HEK293 (cell line): ENCODE measurements at regions not wholly inside any gene's neighbourhood (a gene's known extent, or its start where the extent isn't known, plus 50 kb on each side); places are given as distances from the start of the nearest gene placed in this dataset.

Experiments
- ZEB2 ChIP-seq: fragments of 450-650 bp; formaldehyde crosslinking; IDR thresholded peaks from 2 replicates; pipeline ENCODE4 v1.5.1; 2016; ENCODE audit warnings: missing biosample characterization, missing genetic modification characterization
- TF ChIP-seq, protein P1 (sequence below): fragments of 450-650 bp; formaldehyde crosslinking; IDR thresholded peaks from 2 replicates; pipeline ENCODE4 v1.5.1; 2016; ENCODE audit warnings: missing biosample characterization, missing genetic modification characterization

DNA sequence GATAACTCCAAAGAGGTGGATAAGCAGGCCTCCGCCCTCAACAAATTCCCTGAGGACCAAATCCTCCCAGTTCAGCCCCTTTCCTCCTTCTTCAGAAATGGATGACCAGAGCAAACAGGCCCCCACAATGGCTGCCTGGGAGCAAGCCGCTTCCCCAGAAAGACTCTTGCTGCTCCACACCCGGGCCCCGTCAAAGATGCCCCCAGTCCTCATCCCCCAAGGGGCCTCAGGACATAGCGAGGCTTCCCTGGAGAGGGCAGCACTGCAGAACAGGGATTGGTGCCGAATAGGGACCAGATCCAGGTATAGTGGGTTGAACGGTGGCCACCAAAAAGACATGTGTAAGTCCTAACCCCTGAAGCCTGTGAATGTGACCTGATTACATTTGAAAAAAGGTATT is 502.3 kb downstream of the SHQ1 start:
- TF ChIP-seq ZEB2, result no peak
- TF ChIP-seq, protein P1, sequence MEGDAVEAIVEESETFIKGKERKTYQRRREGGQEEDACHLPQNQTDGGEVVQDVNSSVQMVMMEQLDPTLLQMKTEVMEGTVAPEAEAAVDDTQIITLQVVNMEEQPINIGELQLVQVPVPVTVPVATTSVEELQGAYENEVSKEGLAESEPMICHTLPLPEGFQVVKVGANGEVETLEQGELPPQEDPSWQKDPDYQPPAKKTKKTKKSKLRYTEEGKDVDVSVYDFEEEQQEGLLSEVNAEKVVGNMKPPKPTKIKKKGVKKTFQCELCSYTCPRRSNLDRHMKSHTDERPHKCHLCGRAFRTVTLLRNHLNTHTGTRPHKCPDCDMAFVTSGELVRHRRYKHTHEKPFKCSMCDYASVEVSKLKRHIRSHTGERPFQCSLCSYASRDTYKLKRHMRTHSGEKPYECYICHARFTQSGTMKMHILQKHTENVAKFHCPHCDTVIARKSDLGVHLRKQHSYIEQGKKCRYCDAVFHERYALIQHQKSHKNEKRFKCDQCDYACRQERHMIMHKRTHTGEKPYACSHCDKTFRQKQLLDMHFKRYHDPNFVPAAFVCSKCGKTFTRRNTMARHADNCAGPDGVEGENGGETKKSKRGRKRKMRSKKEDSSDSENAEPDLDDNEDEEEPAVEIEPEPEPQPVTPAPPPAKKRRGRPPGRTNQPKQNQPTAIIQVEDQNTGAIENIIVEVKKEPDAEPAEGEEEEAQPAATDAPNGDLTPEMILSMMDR (tag by site-specific recombination), result no peak
